ENCODE measurements at regions not wholly inside any gene's neighbourhood (a gene's known extent, or its start where the extent isn't known, plus 50 kb on each side); places are given as distances from the start of the nearest gene placed in this dataset.

- H3K27me3 ChIP-seq (ENCODE audit: control insufficient read depth, insufficient read depth, low read length): no peaks in the 10 kb centered on the region
- no peaks in the 10 kb centered on the region for H3K36me3 ChIP-seq (ENCODE audit: control insufficient read depth, insufficient read depth, low read length)
- no peak overlapping the region for H3K9ac ChIP-seq (ENCODE audit: low read depth, low read length)
Measured at GRCh38 chr20:40341561-40341960, 347.5 kb downstream of the MAFB start.

GRCh38 chr20:40339661-40340449, 349.2 kb downstream of the MAFB start:
- Histone ChIP-seq H3K4me3 (ENCODE audit: low read depth, low read length) (no peak overlapping the region), H3K4me1 (ENCODE audit: control insufficient read depth, insufficient read depth, low read length) (no peaks in the 10 kb centered on the region), H3K9me3 (ENCODE audit: control insufficient read depth, insufficient read depth, low read length) (no peaks in the 10 kb centered on the region), H3K36me3 (ENCODE audit: control insufficient read depth, insufficient read depth, low read length) (no peaks in the 10 kb centered on the region), H3K27me3 (ENCODE audit: control insufficient read depth, insufficient read depth, low read length) (no peaks in the 10 kb centered on the region), H3K9ac (ENCODE audit: low read depth, low read length) (no peak overlapping the region)

More at GRCh38 chr20:40341561-40341960, 347.5 kb downstream of the MAFB start:
- Histone ChIP-seq H3K9me3 (ENCODE audit: control insufficient read depth, insufficient read depth, low read length) (no peaks in the 10 kb centered on the region), H3K4me1 (ENCODE audit: control insufficient read depth, insufficient read depth, low read length) (no peaks in the 10 kb centered on the region), H3K4me3 (ENCODE audit: low read depth, low read length) (no peak overlapping the region)

- Histone ChIP-seq H3K4me3 (ENCODE audit: low read depth, low read length) (no peak overlapping the region), H3K36me3 (ENCODE audit: control insufficient read depth, insufficient read depth, low read length) (no peaks in the 10 kb centered on the region), H3K9me3 (ENCODE audit: control insufficient read depth, insufficient read depth, low read length) (no peaks in the 10 kb centered on the region), H3K4me1 (ENCODE audit: control insufficient read depth, insufficient read depth, low read length) (no peaks in the 10 kb centered on the region), H3K27me3 (ENCODE audit: control insufficient read depth, insufficient read depth, low read length) (no peaks in the 10 kb centered on the region), H3K9ac (ENCODE audit: low read depth, low read length) (no peak overlapping the region)
Measured at GRCh38 chr20:40336533-40336932, 352.5 kb downstream of the MAFB start.

- Histone ChIP-seq H3K4me1 (ENCODE audit: control insufficient read depth, insufficient read depth, low read length) (no peaks in the 10 kb centered on the region), H3K27me3 (ENCODE audit: control insufficient read depth, insufficient read depth, low read length) (no peaks in the 10 kb centered on the region), H3K9ac (ENCODE audit: low read depth, low read length) (no peak overlapping the region), H3K4me3 (ENCODE audit: low read depth, low read length) (no peak overlapping the region), H3K9me3 (ENCODE audit: control insufficient read depth, insufficient read depth, low read length) (no peaks in the 10 kb centered on the region), H3K36me3 (ENCODE audit: control insufficient read depth, insufficient read depth, low read length) (no peaks in the 10 kb centered on the region)
Measured at GRCh38 chr20:40335901-40336351, 353.1 kb downstream of the MAFB start.

- Histone ChIP-seq H3K9ac (ENCODE audit: low read depth, low read length) (no peak overlapping the region), H3K27me3 (ENCODE audit: control insufficient read depth, insufficient read depth, low read length) (no peaks in the 10 kb centered on the region), H3K36me3 (ENCODE audit: control insufficient read depth, insufficient read depth, low read length) (no peaks in the 10 kb centered on the region), H3K4me3 (ENCODE audit: low read depth, low read length) (no peak overlapping the region), H3K9me3 (ENCODE audit: control insufficient read depth, insufficient read depth, low read length) (no peaks in the 10 kb centered on the region), H3K4me1 (ENCODE audit: control insufficient read depth, insufficient read depth, low read length) (no peaks in the 10 kb centered on the region)
Measured at GRCh38 chr20:40335437-40335836, 353.6 kb downstream of the MAFB start.

GRCh38 chr20:40333591-40333990, 355.4 kb downstream of the MAFB start:
- no peaks in the 10 kb centered on the region for H3K9me3 ChIP-seq (ENCODE audit: control insufficient read depth, insufficient read depth, low read length)

GRCh38 chr20:40331807-40332560, 357.1 kb downstream of the MAFB start:
- Histone ChIP-seq H3K4me3 (ENCODE audit: low read depth, low read length) (no peak overlapping the region), H3K27me3 (ENCODE audit: control insufficient read depth, insufficient read depth, low read length) (no peaks in the 10 kb centered on the region), H3K36me3 (ENCODE audit: control insufficient read depth, insufficient read depth, low read length) (no peaks in the 10 kb centered on the region), H3K4me1 (ENCODE audit: control insufficient read depth, insufficient read depth, low read length) (no peaks in the 10 kb centered on the region), H3K9ac (ENCODE audit: low read depth, low read length) (no peak overlapping the region), H3K9me3 (ENCODE audit: control insufficient read depth, insufficient read depth, low read length) (no peaks in the 10 kb centered on the region)

More at GRCh38 chr20:40333591-40333990, 355.4 kb downstream of the MAFB start:
- Histone ChIP-seq H3K4me3 (ENCODE audit: low read depth, low read length) (no peak overlapping the region), H3K4me1 (ENCODE audit: control insufficient read depth, insufficient read depth, low read length) (no peaks in the 10 kb centered on the region), H3K27me3 (ENCODE audit: control insufficient read depth, insufficient read depth, low read length) (no peaks in the 10 kb centered on the region), H3K9ac (ENCODE audit: low read depth, low read length) (no peak overlapping the region), H3K36me3 (ENCODE audit: control insufficient read depth, insufficient read depth, low read length) (no peaks in the 10 kb centered on the region)

GRCh38 chr20:40331249-40331648, 357.8 kb downstream of the MAFB start:
- H3K9ac ChIP-seq (ENCODE audit: low read depth, low read length): no peak overlapping the region
- H3K27me3 ChIP-seq (ENCODE audit: control insufficient read depth, insufficient read depth, low read length): no peaks in the 10 kb centered on the region
- H3K4me1 ChIP-seq (ENCODE audit: control insufficient read depth, insufficient read depth, low read length): no peaks in the 10 kb centered on the region
- no peaks in the 10 kb centered on the region for H3K36me3 ChIP-seq (ENCODE audit: control insufficient read depth, insufficient read depth, low read length)
- H3K4me3 ChIP-seq (ENCODE audit: low read depth, low read length): no peak overlapping the region
- H3K9me3 ChIP-seq (ENCODE audit: control insufficient read depth, insufficient read depth, low read length): no peaks in the 10 kb centered on the region

GRCh38 chr20:40329321-40329720, 359.7 kb downstream of the MAFB start:
- Histone ChIP-seq H3K9ac (ENCODE audit: low read depth, low read length) (no peak overlapping the region), H3K36me3 (ENCODE audit: control insufficient read depth, insufficient read depth, low read length) (no peaks in the 10 kb centered on the region), H3K9me3 (ENCODE audit: control insufficient read depth, insufficient read depth, low read length) (no peaks in the 10 kb centered on the region), H3K27me3 (ENCODE audit: control insufficient read depth, insufficient read depth, low read length) (no peaks in the 10 kb centered on the region), H3K4me1 (ENCODE audit: control insufficient read depth, insufficient read depth, low read length) (no peaks in the 10 kb centered on the region), H3K4me3 (ENCODE audit: low read depth, low read length) (no peak overlapping the region)

- H3K36me3 ChIP-seq (ENCODE audit: control insufficient read depth, insufficient read depth, low read length): no peaks in the 10 kb centered on the region
- H3K4me3 ChIP-seq (ENCODE audit: low read depth, low read length): no peak overlapping the region
- H3K4me1 ChIP-seq (ENCODE audit: control insufficient read depth, insufficient read depth, low read length): peaks cover 5% of the 10 kb centered on the region
- no peak overlapping the region for H3K9ac ChIP-seq (ENCODE audit: low read depth, low read length)
- H3K9me3 ChIP-seq (ENCODE audit: control insufficient read depth, insufficient read depth, low read length): no peaks in the 10 kb centered on the region
- no peaks in the 10 kb centered on the region for H3K27me3 ChIP-seq (ENCODE audit: control insufficient read depth, insufficient read depth, low read length)
Measured at GRCh38 chr20:40326784-40327183, 362.3 kb downstream of the MAFB start.

- Histone ChIP-seq H3K9me3 (ENCODE audit: control insufficient read depth, insufficient read depth, low read length) (no peaks in the 10 kb centered on the region), H3K27me3 (ENCODE audit: control insufficient read depth, insufficient read depth, low read length) (no peaks in the 10 kb centered on the region), H3K9ac (ENCODE audit: low read depth, low read length) (no peak overlapping the region), H3K4me1 (ENCODE audit: control insufficient read depth, insufficient read depth, low read length) (peaks cover 5% of the 10 kb centered on the region), H3K4me3 (ENCODE audit: low read depth, low read length) (no peak overlapping the region), H3K36me3 (ENCODE audit: control insufficient read depth, insufficient read depth, low read length) (no peaks in the 10 kb centered on the region)
Measured at GRCh38 chr20:40325006-40325568, 363.9 kb downstream of the MAFB start.
